RCC 7860 (cell line): ENCODE measurements at regions not wholly inside any gene's neighbourhood (a gene's known extent, or its start where the extent isn't known, plus 50 kb on each side); places are given as distances from the start of the nearest gene placed in this dataset.
A peak's percentile ranks its signal among the peaks of the same experiment; 100 is the strongest.

Experiments
- DNase-seq: peaks from one replicate; pipeline ENCODE4 v3.0.0-alpha.2; 2015; ENCODE audit warnings: low spot score
- FAIRE-seq: peaks from 2 replicates; lab custom pipeline; 2012; peaks lifted over from hg19 to GRCh38; lab: Jason Lieb, UNC

DNA sequence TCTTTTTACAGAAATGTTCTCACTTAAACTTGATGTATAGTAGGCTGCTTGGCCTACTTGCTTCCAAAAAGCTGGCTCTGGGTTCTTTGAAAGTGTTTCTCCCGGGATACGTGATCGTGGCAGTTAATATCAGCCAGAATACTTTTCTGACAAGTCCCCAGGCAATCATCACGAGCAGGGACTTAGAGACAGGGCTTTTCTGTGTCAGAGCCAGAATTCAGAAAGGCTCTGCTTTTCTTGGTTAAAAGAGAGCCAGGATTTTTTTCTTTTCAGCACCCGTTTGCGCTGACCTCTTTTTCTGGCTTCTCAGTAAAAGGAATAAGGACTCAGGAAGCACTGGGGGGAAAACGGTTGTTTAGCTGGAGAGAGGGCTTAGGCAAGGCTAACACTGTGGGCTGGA is 57.8 kb upstream of the ARHGAP5 start:
- no peak for DNase-seq
- FAIRE-seq = no peak

DNA sequence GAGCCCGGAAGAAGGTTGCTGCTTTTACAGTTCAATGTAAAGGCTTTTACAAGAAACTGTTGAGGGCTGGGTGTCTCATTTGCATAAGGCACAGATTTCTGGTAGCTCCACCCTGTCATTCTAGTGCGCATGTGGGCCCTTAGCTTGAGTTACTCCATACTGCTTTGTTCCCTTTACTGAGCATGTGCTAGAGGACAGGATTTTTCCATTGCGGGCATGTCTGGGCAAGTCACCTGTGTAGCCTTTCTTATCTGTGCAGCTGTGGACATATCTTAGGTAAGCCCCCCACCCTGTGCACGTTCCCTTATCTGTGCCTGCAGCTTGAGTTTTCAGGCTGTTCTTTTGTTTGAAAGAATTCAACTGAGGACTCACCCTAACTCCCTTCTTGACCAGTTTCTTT is 56.2 kb upstream of the ARHGAP5 start:
- FAIRE-seq (no peak), DNase-seq (no peak)

DNA sequence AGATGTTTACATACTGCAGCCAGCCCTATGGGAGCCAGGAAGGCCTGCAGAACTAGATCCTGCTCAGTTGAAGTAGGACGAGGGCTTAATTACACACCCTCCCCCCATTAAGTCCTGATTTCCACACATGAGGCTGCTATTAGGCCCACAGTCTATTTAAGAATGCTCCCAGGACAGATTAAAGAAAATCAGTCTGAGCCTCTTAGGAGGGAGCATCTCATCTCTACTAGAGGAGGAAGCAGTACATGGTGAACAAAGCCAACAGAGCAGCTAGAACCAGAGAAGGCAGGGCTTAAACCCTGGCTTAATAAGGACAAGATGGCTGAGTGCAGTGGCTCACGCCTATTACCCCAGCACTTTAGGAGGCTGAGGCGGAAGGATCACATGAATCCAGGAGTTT is 55.8 kb upstream of the ARHGAP5 start:
- FAIRE-seq = no peak
- DNase-seq = no peak

DNA sequence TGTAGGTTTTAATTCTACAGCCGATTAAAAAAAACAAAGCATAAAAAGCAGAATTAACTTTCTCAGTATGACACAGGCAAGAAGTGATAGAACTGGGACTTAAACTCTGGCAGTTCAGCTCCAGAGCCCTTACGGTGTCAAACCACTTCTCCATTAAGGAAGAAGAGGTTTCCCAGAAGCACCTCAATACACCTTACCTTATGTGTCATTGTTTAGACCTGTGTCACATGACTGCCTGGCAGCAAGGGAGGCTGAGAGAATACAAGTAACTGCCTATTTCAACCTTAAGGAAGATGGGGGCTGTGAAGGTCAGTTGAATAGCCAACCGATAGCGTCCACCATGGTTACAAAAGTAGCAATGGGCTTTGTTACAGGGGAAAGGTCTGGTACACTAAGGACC is 54.6 kb upstream of the ARHGAP5 start:
- DNase-seq (no peak), FAIRE-seq (no peak)

DNA sequence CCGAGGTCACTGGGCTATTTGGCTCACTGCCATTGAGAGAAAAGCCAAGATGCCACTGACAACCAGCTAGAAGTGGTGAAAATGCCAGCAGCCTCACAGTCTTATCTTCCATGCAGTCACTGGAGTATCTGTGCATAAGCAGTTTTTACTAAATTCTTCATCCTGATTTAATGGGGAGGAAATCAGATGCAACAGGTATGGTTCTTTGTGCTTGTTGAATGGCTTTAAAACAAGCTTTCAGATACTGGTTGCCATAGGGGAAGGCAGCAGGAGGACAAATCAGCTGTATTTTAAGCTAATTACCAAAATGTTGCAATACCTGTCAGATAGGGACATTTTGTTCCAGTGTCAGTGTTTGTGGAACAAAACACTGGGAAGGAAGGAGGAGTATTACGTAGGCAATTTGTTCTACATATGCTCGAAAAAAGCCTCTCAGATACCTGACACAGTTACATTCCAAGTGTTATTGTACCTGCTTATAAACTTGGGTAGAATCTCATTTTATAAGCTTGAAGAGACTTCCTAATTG is 54.1 kb upstream of the ARHGAP5 start:
- FAIRE-seq (no peak), DNase-seq (no peak)

DNA sequence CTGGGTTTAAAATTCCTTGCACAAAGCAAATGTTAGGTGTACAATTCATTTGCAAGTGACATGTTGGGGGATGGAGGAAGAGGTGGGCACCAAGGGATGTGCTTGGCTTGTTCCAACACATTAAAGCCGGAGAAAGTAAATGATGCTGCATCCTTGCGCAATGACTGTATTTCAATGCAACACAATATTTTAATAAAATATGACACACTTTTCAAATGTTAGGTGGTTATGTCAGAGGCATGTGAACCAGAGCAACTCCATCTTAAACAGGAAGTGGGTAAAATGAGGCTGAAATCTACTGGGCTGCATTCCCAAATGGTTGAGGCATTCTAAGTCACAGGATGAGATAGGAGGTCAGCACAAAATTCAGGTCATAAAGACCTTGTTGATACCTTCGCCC is 53.6 kb upstream of the ARHGAP5 start:
- no peak for DNase-seq
- no peak for FAIRE-seq

DNA sequence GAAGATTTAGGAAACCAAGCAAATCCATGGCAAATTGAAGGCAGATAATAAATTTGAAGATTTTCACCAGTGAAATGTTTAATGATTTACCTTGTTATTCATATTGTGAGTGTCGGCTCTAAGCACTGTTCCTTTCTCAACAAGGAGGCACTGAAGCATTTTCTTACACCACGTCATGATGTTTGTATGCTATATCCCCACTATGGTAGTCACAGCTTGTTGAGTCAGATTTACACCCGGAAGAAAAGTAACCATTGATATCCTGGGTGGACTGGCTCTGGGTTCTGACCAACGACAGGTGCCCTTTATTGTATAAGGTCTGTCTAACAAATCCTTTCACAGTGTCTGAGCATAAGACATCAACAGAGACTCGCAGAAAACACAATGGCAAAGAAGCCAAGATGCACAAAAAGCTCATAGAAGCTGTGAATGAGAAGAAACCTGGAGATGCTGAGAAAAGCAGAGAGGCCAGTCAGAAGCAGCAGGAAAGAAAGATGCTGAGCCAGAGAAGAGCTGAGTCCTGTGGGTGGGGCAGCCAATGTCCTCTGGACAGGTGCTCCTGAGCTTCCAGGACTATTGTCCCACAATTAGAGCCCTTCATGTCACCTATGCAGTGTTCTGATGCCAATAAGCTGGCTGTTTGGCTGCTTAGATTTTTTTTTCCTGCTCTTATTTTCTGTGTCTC is 49.7 kb upstream of the ARHGAP5 start:
- DNase-seq = peak; percentile 92
- peak; percentile 94 for FAIRE-seq
